Sigmoid colon (tissue), 3 donors: ENCODE measurements at regions not wholly inside any gene's neighbourhood (a gene's known extent, or its start where the extent isn't known, plus 50 kb on each side); places are given as distances from the start of the nearest gene placed in this dataset.

Source experiments
- CTCF ChIP-seq, 4 experiments: fragments of 450-650 bp in 3 of 4; fragments of 200-600 bp in 1 of 4; IDR thresholded peaks; one replicate each; pipeline ENCODE4 v1.5.1; 2016 to 2019; ENCODE audit warnings: antibody characterized with exemption in 4 of 4, mild to moderate bottlenecking in 3 of 4, moderate library complexity in 2 of 4
- POLR2A ChIP-seq, 2 donors: fragments of 450-650 bp; IDR thresholded peaks; one replicate each; pipeline ENCODE4 v1.6.1; 2016; ENCODE audit warnings: antibody characterized with exemption in 2 of 2, mild to moderate bottlenecking in 2 of 2, moderate library complexity in 2 of 2

DNA sequence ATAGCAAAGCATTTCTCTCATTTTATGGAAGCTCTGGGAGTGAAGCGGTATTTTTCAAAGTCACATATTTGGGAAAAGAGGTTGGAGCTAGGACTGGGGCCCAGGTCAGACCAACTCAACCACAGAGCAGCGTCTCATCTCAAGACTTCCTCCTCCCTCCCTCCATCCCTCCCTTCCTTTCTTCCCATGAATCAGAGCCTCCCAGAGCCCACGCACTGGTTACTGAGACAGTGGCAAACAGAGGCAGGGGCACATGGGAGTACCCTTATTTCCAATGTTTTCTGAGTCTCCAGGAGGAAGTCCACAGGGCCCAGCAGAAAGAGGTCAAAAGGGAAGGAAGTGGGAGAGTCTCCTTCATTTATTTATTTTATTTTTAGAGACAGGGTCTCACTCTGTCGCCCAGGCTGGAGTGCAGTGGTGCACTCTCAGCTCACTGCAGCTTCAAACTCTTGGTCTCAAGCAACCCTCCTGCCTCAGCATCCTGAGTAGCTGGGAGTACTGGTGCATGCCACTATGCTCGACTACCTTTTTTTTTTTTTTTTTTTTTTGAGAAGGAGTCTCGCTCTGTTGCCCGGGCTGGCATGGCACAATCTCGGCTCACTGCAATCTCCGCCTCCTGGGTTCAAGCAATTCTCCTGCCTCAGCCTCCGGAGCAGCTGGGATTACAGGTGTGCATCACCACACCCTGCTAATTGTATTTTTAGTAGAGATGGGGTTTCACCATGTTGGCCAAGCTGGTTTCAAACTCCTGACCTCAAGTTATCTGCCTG, 52.5 kb upstream of the CDKN2AIPNL start:
- TF ChIP-seq CTCF (IDR thresholded peaks at IDR 0.05) (no peak), POLR2A (IDR thresholded peaks at IDR 0.05) (no peak)
